ENCODE measurements at regions not wholly inside any gene's neighbourhood (a gene's known extent, or its start where the extent isn't known, plus 50 kb on each side); places are given as distances from the start of the nearest gene placed in this dataset.
"Not testable (repeated sequence)": the region's sequence is repeated elsewhere in the genome, so short reads cannot be mapped to it uniquely, and the experiment has no call there.

- TF ChIP-seq CTCF (IDR thresholded peaks at IDR 0.05; ENCODE audit: low read length); EZH2 (IDR thresholded peaks at IDR 0.05; ENCODE audit: borderline replicate concordance, low read length): not testable (repeated sequence)
These were observed 167.1 kb upstream of the NBPF12 start for GRCh38 chr1:146770998-146771397.
